ENCODE measurements at regions not wholly inside any gene's neighbourhood (a gene's known extent, or its start where the extent isn't known, plus 50 kb on each side); places are given as distances from the start of the nearest gene placed in this dataset.

DNA sequence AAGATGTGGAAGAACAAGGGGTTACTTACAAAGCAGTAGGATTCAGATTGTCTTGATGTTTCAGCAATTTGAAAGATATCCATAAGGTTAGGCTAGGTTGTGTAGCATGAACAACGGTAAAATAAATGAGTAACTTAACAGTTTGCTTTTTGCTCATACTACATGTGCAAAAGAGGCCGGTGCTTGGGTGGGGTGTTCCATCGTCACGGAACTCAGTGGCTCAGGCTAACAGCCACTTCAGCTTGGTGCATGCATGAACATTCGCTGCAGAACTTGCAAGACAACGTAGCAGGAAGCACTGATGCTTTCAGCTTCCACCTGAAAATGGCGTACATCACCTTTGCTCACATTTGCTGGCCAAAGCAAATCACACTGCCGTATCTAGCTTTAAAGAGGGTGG is 407.3 kb upstream of the CDH20 start:
- DNase-seq (ENCODE audit: low read depth): no peak
- H3K4me3 ChIP-seq (ENCODE audit: control insufficient read depth, low read depth, low read length): no peak overlapping the region
- TF ChIP-seq, protein P1, sequence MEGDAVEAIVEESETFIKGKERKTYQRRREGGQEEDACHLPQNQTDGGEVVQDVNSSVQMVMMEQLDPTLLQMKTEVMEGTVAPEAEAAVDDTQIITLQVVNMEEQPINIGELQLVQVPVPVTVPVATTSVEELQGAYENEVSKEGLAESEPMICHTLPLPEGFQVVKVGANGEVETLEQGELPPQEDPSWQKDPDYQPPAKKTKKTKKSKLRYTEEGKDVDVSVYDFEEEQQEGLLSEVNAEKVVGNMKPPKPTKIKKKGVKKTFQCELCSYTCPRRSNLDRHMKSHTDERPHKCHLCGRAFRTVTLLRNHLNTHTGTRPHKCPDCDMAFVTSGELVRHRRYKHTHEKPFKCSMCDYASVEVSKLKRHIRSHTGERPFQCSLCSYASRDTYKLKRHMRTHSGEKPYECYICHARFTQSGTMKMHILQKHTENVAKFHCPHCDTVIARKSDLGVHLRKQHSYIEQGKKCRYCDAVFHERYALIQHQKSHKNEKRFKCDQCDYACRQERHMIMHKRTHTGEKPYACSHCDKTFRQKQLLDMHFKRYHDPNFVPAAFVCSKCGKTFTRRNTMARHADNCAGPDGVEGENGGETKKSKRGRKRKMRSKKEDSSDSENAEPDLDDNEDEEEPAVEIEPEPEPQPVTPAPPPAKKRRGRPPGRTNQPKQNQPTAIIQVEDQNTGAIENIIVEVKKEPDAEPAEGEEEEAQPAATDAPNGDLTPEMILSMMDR (IDR thresholded peaks at IDR 0.05; ENCODE audit: control insufficient read depth, insufficient read depth, low read depth, low read length, missing control alignments): no peak

- TF ChIP-seq, protein P1 (IDR thresholded peaks at IDR 0.05; ENCODE audit: control insufficient read depth, insufficient read depth, low read depth, low read length, missing control alignments): no peak
- DNase-seq (ENCODE audit: low read depth): no peak
- H3K4me3 ChIP-seq (ENCODE audit: control insufficient read depth, low read depth, low read length): no peak overlapping the region
These were observed 403.3 kb upstream of the CDH20 start for GRCh38 chr18:60929966-60930365.

DNA sequence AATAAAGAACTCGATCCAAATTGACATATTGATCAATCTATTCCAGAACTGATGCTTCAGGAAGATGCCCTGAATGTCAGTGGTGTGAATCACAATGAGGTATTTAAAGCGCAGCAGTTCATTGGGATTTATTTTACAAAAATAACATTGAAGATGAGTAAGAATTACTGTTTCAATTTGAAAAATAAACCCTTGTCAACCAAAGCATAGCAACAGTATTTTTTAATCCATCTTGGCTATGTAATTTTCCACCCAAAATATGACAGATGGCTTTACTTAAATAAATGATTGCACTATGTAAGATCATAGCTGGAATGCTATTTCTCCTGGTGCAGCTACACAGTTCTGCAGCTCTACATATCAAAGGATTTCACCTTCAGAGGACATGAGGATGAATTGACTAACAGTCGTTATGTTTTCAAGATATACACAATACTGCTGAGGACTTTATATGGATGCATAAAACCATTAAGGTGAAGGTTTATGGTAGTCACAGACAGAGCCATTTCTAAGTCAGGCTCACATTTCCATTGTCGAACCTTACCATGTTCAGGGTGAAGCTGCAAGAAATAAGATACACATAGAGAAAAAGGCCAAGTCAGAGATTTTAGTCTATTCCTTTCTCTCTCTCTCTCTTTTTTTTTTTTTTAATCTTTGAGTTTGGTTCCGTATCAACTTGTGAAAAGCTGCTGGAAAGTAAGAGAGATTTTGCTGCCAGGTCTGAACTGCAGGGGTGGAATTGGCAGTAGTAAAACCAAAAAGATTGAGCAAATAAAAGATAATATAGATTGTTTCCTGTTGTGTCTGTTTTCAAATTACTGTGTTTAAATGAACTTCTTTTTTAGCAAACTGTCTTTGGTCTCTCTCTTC is 398.0 kb upstream of the CDH20 start:
- no peak overlapping the region for H3K4me3 ChIP-seq (ENCODE audit: control insufficient read depth, low read depth, low read length)
- no peak for DNase-seq (ENCODE audit: low read depth)
- TF ChIP-seq, protein P1 (IDR thresholded peaks at IDR 0.05; ENCODE audit: control insufficient read depth, insufficient read depth, low read depth, low read length, missing control alignments): no peak

DNA sequence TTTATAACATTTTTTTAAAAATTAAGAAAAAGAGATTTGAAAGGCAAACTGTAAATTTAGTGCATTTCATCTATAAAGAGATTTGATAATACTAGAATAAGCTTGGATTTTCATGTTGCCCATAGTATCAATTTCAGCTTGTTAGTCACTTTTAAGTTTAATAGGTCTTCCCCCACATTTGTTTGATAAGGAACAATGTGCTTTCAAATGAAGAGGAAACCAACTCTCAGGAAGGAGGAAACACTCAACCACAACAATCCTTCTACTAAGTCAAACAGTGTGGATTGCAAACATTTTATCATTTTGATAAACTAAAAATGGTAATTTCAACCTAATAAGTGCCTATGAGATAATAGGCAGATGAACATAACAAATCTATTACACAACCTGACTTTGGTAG is 397.1 kb upstream of the CDH20 start:
- TF ChIP-seq, protein P1 (IDR thresholded peaks at IDR 0.05; ENCODE audit: control insufficient read depth, insufficient read depth, low read depth, low read length, missing control alignments): no peak
- no peak for DNase-seq (ENCODE audit: low read depth)
- no peak overlapping the region for H3K4me3 ChIP-seq (ENCODE audit: control insufficient read depth, low read depth, low read length)

GRCh38 chr18:60943297-60943696 is 389.9 kb upstream of the CDH20 start:
- no peak overlapping the region for H3K4me3 ChIP-seq (ENCODE audit: control insufficient read depth, low read depth, low read length)
- TF ChIP-seq, protein P1 (IDR thresholded peaks at IDR 0.05; ENCODE audit: control insufficient read depth, insufficient read depth, low read depth, low read length, missing control alignments): no peak

GRCh38 chr18:60950634-60951033 is 382.6 kb upstream of the CDH20 start:
- TF ChIP-seq, protein P1 (IDR thresholded peaks at IDR 0.05; ENCODE audit: control insufficient read depth, insufficient read depth, low read depth, low read length, missing control alignments): no peak
- no peak for DNase-seq (ENCODE audit: low read depth)
- no peak overlapping the region for H3K4me3 ChIP-seq (ENCODE audit: control insufficient read depth, low read depth, low read length)

More at GRCh38 chr18:60943297-60943696, 389.9 kb upstream of the CDH20 start:
- DNase-seq (ENCODE audit: low read depth): no peak

Data from AG09309 (cell line).